ENCODE measurements at regions not wholly inside any gene's neighbourhood (a gene's known extent, or its start where the extent isn't known, plus 50 kb on each side); places are given as distances from the start of the nearest gene placed in this dataset.

DNA sequence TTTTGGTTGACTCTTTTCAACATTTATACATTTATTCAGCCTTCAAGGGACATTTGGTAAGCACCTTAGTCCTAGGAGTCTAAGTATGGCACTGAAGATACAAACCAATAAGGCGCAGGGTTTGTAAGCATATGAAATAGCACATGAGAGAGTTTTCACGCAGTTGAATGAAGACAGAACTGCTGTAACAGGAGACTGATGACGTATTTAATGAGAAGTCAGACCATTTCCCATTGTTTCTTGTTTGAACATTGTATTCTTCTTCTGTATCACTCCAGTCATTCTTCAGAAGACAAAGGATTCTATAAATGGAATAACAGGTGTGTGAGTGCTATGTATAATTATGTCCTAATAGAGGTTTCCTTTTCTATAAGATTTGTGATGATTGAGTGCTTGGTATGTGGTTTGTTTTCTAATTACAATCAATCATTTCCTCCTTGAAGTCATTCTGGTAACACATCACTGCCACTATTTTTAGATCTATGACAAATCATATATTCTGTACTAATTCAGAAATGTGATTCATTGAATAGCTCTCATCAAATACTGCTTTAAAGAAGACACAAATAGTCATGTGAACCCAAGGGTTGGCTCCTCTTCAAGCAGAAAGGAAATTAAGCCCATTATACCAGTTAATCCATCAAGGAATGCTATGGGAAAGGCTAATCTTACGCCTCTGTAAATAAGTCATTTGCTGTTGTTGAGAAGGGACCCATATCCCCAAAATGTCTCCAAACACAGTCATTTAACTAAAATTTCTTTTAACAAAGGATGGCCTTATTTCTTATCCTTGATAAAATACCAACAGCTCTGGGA lies 222.8 kb upstream of the NBEA start:
- no peaks in the 10 kb centered on the region for H3K9me3 ChIP-seq (ENCODE audit: control extremely low read depth in 1 of 3, control insufficient read depth in 2 of 3, insufficient read depth in 1 of 3, low read length in 2 of 3)
- H2AFZ ChIP-seq (ENCODE audit: insufficient read depth, low read depth, low read length, poor library complexity, severe bottlenecking): no peak overlapping the region
- DNase-seq (no peak), ATAC-seq (ENCODE audit: low read depth) (no peak)
- H3K27me3 ChIP-seq (replicated peaks in 1 of 4; ENCODE audit: control extremely low read depth in 1 of 4, control insufficient read depth in 3 of 4, insufficient read depth in 4 of 4, low read length in 3 of 4): no peaks in the 10 kb centered on the region
- intact Hi-C loops (cut with micrococcal nuclease): no loop called here
- ChIA-PET CTCF (no interaction called here), POLR2A (no interaction called here)
- no peaks in the 10 kb centered on the region for H3K79me2 ChIP-seq (ENCODE audit: control insufficient read depth, insufficient read depth, low read length)
- Mint-ChIP-seq H3K4me1 (no peaks in the 10 kb centered on the region), H3K27ac (no peak overlapping the region), H3K27me3 (no peaks in the 10 kb centered on the region), H3K9me3 (ENCODE audit: insufficient read depth) (peaks cover 3% of the 10 kb centered on the region), H3K4me3 (no peak overlapping the region)
- no peaks in the 10 kb centered on the region for H3K36me3 ChIP-seq (replicated peaks in 1 of 2; ENCODE audit: control extremely low read depth in 1 of 2, control insufficient read depth in 1 of 2, extremely low read depth in 1 of 2, insufficient read depth in 2 of 2, low read length in 1 of 2)
- TF ChIP-seq, protein P1, sequence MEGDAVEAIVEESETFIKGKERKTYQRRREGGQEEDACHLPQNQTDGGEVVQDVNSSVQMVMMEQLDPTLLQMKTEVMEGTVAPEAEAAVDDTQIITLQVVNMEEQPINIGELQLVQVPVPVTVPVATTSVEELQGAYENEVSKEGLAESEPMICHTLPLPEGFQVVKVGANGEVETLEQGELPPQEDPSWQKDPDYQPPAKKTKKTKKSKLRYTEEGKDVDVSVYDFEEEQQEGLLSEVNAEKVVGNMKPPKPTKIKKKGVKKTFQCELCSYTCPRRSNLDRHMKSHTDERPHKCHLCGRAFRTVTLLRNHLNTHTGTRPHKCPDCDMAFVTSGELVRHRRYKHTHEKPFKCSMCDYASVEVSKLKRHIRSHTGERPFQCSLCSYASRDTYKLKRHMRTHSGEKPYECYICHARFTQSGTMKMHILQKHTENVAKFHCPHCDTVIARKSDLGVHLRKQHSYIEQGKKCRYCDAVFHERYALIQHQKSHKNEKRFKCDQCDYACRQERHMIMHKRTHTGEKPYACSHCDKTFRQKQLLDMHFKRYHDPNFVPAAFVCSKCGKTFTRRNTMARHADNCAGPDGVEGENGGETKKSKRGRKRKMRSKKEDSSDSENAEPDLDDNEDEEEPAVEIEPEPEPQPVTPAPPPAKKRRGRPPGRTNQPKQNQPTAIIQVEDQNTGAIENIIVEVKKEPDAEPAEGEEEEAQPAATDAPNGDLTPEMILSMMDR (IDR thresholded peaks at IDR 0.05): no peak
- TF ChIP-seq EZH2 (IDR thresholded peaks at IDR 0.05; ENCODE audit: borderline replicate concordance, insufficient read depth, low read depth, low read length, poor library complexity, severe bottlenecking): no peak
- WGBS (ENCODE audit: insufficient coverage): 100% methylated on average over 3 of the region's 4 CpGs
- no peaks in the 10 kb centered on the region for H4K20me1 ChIP-seq (ENCODE audit: control insufficient read depth, insufficient read depth, low read length, poor library complexity, severe bottlenecking)
- H3K9ac ChIP-seq (ENCODE audit: low read length): no peak overlapping the region
- H3K27ac ChIP-seq (ENCODE audit: low read length in 2 of 2): no peak overlapping the region
- no peak overlapping the region for H3K4me2 ChIP-seq (replicated peaks; ENCODE audit: low read depth, low read length, poor library complexity, severe bottlenecking)
- no peak overlapping the region for H3K4me3 ChIP-seq (ENCODE audit: control extremely low read depth in 1 of 5, extremely low read depth in 1 of 5, insufficient read depth in 1 of 5, low read depth in 2 of 5, low read length in 4 of 5)
- H3K4me1 ChIP-seq (ENCODE audit: control insufficient read depth in 2 of 2, insufficient read depth in 2 of 2, low read length in 2 of 2): no peaks in the 10 kb centered on the region

DNA sequence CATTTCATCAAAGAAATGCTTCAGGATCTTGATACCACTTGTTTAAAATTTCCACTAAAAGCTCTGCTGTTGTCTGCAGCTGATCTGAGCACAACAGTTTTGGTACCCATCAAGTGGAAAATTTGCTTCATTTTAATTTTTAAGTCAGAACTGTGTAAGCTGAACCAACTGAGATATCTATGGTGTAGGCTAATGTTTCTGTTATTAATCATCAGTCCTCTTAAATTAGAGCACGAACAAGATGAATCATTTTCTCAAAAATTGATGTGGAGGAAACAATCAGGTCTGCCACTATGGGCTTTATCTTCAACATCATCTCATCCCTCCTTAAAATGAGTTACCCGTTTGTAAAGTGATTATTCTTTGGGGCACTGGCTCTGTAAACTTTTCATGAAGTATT lies 221.5 kb upstream of the NBEA start:
- Histone ChIP-seq H3K9ac (ENCODE audit: low read length) (no peak overlapping the region), H3K79me2 (ENCODE audit: control insufficient read depth, insufficient read depth, low read length) (no peaks in the 10 kb centered on the region), H3K4me1 (ENCODE audit: control insufficient read depth in 2 of 2, insufficient read depth in 2 of 2, low read length in 2 of 2) (no peaks in the 10 kb centered on the region), H4K20me1 (ENCODE audit: control insufficient read depth, insufficient read depth, low read length, poor library complexity, severe bottlenecking) (no peaks in the 10 kb centered on the region), H3K4me2 (replicated peaks; ENCODE audit: low read depth, low read length, poor library complexity, severe bottlenecking) (no peak overlapping the region), H2AFZ (ENCODE audit: insufficient read depth, low read depth, low read length, poor library complexity, severe bottlenecking) (no peak overlapping the region), H3K4me3 (ENCODE audit: control extremely low read depth in 1 of 5, extremely low read depth in 1 of 5, insufficient read depth in 1 of 5, low read depth in 2 of 5, low read length in 4 of 5) (no peak overlapping the region), H3K9me3 (ENCODE audit: control extremely low read depth in 1 of 3, control insufficient read depth in 2 of 3, insufficient read depth in 1 of 3, low read length in 2 of 3) (no peaks in the 10 kb centered on the region), H3K36me3 (replicated peaks in 1 of 2; ENCODE audit: control extremely low read depth in 1 of 2, control insufficient read depth in 1 of 2, extremely low read depth in 1 of 2, insufficient read depth in 2 of 2, low read length in 1 of 2) (no peaks in the 10 kb centered on the region), H3K27me3 (replicated peaks in 1 of 4; ENCODE audit: control extremely low read depth in 1 of 4, control insufficient read depth in 3 of 4, insufficient read depth in 4 of 4, low read length in 3 of 4) (no peaks in the 10 kb centered on the region), H3K27ac (ENCODE audit: low read length in 2 of 2) (no peak overlapping the region)
- intact Hi-C loops (cut with micrococcal nuclease): no loop called here
- no peak for DNase-seq
- H3K27me3 Mint-ChIP-seq: no peaks in the 10 kb centered on the region
- no peaks in the 10 kb centered on the region for H3K4me1 Mint-ChIP-seq
- no peak overlapping the region for H3K4me3 Mint-ChIP-seq
- TF ChIP-seq EZH2 (IDR thresholded peaks at IDR 0.05; ENCODE audit: borderline replicate concordance, insufficient read depth, low read depth, low read length, poor library complexity, severe bottlenecking): no peak
- TF ChIP-seq, protein P1 (IDR thresholded peaks at IDR 0.05): no peak
- H3K27ac Mint-ChIP-seq: no peak overlapping the region
- no peak for ATAC-seq (ENCODE audit: low read depth)
- WGBS (ENCODE audit: insufficient coverage): no CpG with 5 or more reads among the region's 2 CpGs
- ChIA-PET POLR2A (no interaction called here), CTCF (no interaction called here)
- peaks cover 3% of the 10 kb centered on the region for H3K9me3 Mint-ChIP-seq (ENCODE audit: insufficient read depth)
